ENCODE measurements at regions not wholly inside any gene's neighbourhood (a gene's known extent, or its start where the extent isn't known, plus 50 kb on each side); places are given as distances from the start of the nearest gene placed in this dataset.
"Not testable (repeated sequence)": the region's sequence is repeated elsewhere in the genome, so short reads cannot be mapped to it uniquely, and the experiment has no call there.

- ChIA-PET CTCF (no interaction called here), POLR2A (no interaction called here)
- TF ChIP-seq HDGF (IDR thresholded peaks at IDR 0.05; ENCODE audit: borderline replicate concordance) = no peak
- TF ChIP-seq CTBP1 (IDR thresholded peaks at IDR 0.05; ENCODE audit: borderline replicate concordance) = no peak
- no peak for TF ChIP-seq BHLHE40 (IDR thresholded peaks at IDR 0.05; ENCODE audit: borderline replicate concordance)
- TF ChIP-seq NFRKB (IDR thresholded peaks at IDR 0.05) = no peak
- TF ChIP-seq LEF1 (IDR thresholded peaks at IDR 0.05; ENCODE audit: borderline replicate concordance) = no peak
- no peak for TF ChIP-seq ARNT (IDR thresholded peaks at IDR 0.05)
- no peak for DNase-seq (ENCODE audit: extremely low spot score)
Measured at GRCh38 chr18:35880788-35881455, 91.6 kb upstream of the RMP24 start.

- CTCF ChIA-PET = interaction anchor here (0.5 to 0.6 kb wide), 2 partner anchors 24 to 508 kb away, joined by 4 to 6 read pairs; no protein-coding TSS in a partner anchor
- POLR2A ChIA-PET = no interaction called here
- TF ChIP-seq FOXM1 (IDR thresholded peaks at IDR 0.05; ENCODE audit: borderline replicate concordance) (no peak), HDGF (IDR thresholded peaks at IDR 0.05; ENCODE audit: borderline replicate concordance) (no peak)
- DNase-seq (ENCODE audit: extremely low spot score) = no peak
Measured at GRCh38 chr18:35888329-35888728, 84.2 kb upstream of the RMP24 start.

- CTCF ChIA-PET = no interaction called here
- TF ChIP-seq CTBP1 (IDR thresholded peaks at IDR 0.05; ENCODE audit: borderline replicate concordance) = no peak
- POLR2A ChIA-PET = no interaction called here
- no peak for DNase-seq (ENCODE audit: extremely low spot score)
Measured at GRCh38 chr18:35889677-35890076, 82.8 kb upstream of the RMP24 start.

- no peak for DNase-seq (ENCODE audit: extremely low spot score)
- TF ChIP-seq LEF1 (IDR thresholded peaks at IDR 0.05; ENCODE audit: borderline replicate concordance) = no peak
- no peak for TF ChIP-seq NFRKB (IDR thresholded peaks at IDR 0.05)
- TF ChIP-seq HDGF (IDR thresholded peaks at IDR 0.05; ENCODE audit: borderline replicate concordance) = no peak
- no peak for TF ChIP-seq TARDBP (IDR thresholded peaks at IDR 0.05)
- no peak for TF ChIP-seq FOXM1 (IDR thresholded peaks at IDR 0.05; ENCODE audit: borderline replicate concordance)
- no peak for TF ChIP-seq PKNOX1 (IDR thresholded peaks at IDR 0.05)
- no peak for TF ChIP-seq FOXK2 (IDR thresholded peaks at IDR 0.05)
- TF ChIP-seq FOXA1 (IDR thresholded peaks at IDR 0.05) = no peak
- TF ChIP-seq CTBP1 (IDR thresholded peaks at IDR 0.05; ENCODE audit: borderline replicate concordance) = no peak
- no peak for TF ChIP-seq L3MBTL2 (conservative IDR thresholded peaks at IDR 0.05)
- TF ChIP-seq ARNT (IDR thresholded peaks at IDR 0.05) = no peak
- no peak for TF ChIP-seq ELF4 (IDR thresholded peaks at IDR 0.05)
- TF ChIP-seq ZNF384 (IDR thresholded peaks at IDR 0.05) = no peak
- TF ChIP-seq SUZ12 (IDR thresholded peaks at IDR 0.05) = no peak
- no peak for TF ChIP-seq BHLHE40 (IDR thresholded peaks at IDR 0.05; ENCODE audit: borderline replicate concordance)
- no peak for TF ChIP-seq SP1 (IDR thresholded peaks at IDR 0.05)
- POLR2A ChIA-PET = no interaction called here
- CTCF ChIA-PET = no interaction called here
Measured at GRCh38 chr18:35890323-35890722, 82.2 kb upstream of the RMP24 start.

- POLR2A ChIA-PET = no interaction called here
- no peak for DNase-seq (ENCODE audit: extremely low spot score)
- TF ChIP-seq SP1 (IDR thresholded peaks at IDR 0.05) (no peak), CTBP1 (IDR thresholded peaks at IDR 0.05; ENCODE audit: borderline replicate concordance) (no peak), ARNT (IDR thresholded peaks at IDR 0.05) (no peak), BHLHE40 (IDR thresholded peaks at IDR 0.05; ENCODE audit: borderline replicate concordance) (no peak), FOXM1 (IDR thresholded peaks at IDR 0.05; ENCODE audit: borderline replicate concordance) (no peak), FOXK2 (IDR thresholded peaks at IDR 0.05) (no peak), SUZ12 (IDR thresholded peaks at IDR 0.05) (no peak), ZNF384 (IDR thresholded peaks at IDR 0.05) (no peak), NFRKB (IDR thresholded peaks at IDR 0.05) (no peak), HDGF (IDR thresholded peaks at IDR 0.05; ENCODE audit: borderline replicate concordance) (no peak), L3MBTL2 (conservative IDR thresholded peaks at IDR 0.05) (no peak)
- CTCF ChIA-PET = no interaction called here
Measured at GRCh38 chr18:35892118-35892517, 80.4 kb upstream of the RMP24 start.

GRCh38 chr18:35897481-35897880, 75.0 kb upstream of the RMP24 start:
- CTCF ChIA-PET; DNase-seq (ENCODE audit: extremely low spot score); POLR2A ChIA-PET: not testable (repeated sequence)

- ChIA-PET CTCF (no interaction called here), POLR2A (no interaction called here)
- DNase-seq (ENCODE audit: extremely low spot score) = no peak
- no peak for TF ChIP-seq CTBP1 (IDR thresholded peaks at IDR 0.05; ENCODE audit: borderline replicate concordance)
- TF ChIP-seq BHLHE40 (IDR thresholded peaks at IDR 0.05; ENCODE audit: borderline replicate concordance) = no peak
- TF ChIP-seq PKNOX1 (IDR thresholded peaks at IDR 0.05) = no peak
- TF ChIP-seq FOXA1 (IDR thresholded peaks at IDR 0.05) = no peak
- TF ChIP-seq SP1 (IDR thresholded peaks at IDR 0.05) = no peak
- no peak for TF ChIP-seq LEF1 (IDR thresholded peaks at IDR 0.05; ENCODE audit: borderline replicate concordance)
- no peak for TF ChIP-seq L3MBTL2 (conservative IDR thresholded peaks at IDR 0.05)
- no peak for TF ChIP-seq HDGF (IDR thresholded peaks at IDR 0.05; ENCODE audit: borderline replicate concordance)
- TF ChIP-seq FOXM1 (IDR thresholded peaks at IDR 0.05; ENCODE audit: borderline replicate concordance) = no peak
- TF ChIP-seq ARNT (IDR thresholded peaks at IDR 0.05) = no peak
Measured at GRCh38 chr18:35904389-35905037, 68.0 kb upstream of the RMP24 start.

Measured in HEK293T (cell line).